Liver (tissue), 8 donors: ENCODE measurements at regions not wholly inside any gene's neighbourhood (a gene's known extent, or its start where the extent isn't known, plus 50 kb on each side); places are given as distances from the start of the nearest gene placed in this dataset.

ENCODE experiments used
- DNase-seq: peaks from one replicate; pipeline ENCODE4 v3.0.0-alpha.2; 2017; ENCODE audit warnings: low spot score
- H3K27ac ChIP-seq, 2 donors: one replicate each; pipeline ENCODE4 v1.7.0; 2013; ENCODE audit warnings: inconsistent platforms in 2 of 2, low read length in 2 of 2, control low read depth in 1 of 2, low read depth in 1 of 2, mild to moderate bottlenecking in 1 of 2
- H3K27me3 ChIP-seq, 4 donors: one replicate each; pipeline versions ENCODE4 v1.6.1 to v1.7.0; 2013; ENCODE audit warnings: low read length in 3 of 4, inconsistent platforms in 1 of 4, mild to moderate bottlenecking in 1 of 4, moderate library complexity in 1 of 4; ENCODE audit not compliant: control insufficient read depth in 4 of 4, insufficient read depth in 4 of 4
- H3K36me3 ChIP-seq, 4 donors: one replicate each; pipeline versions ENCODE4 v1.6.1 to v1.7.0; 2013; ENCODE audit warnings: low read length in 3 of 4, mild to moderate bottlenecking in 3 of 4, low read depth in 1 of 4, moderate library complexity in 1 of 4; ENCODE audit not compliant: control insufficient read depth in 4 of 4, insufficient read depth in 3 of 4
- H3K4me1 ChIP-seq, 4 donors: one replicate each; pipeline versions ENCODE4 v1.6.1 to v1.7.0; 2013; ENCODE audit warnings: low read length in 3 of 4, mild to moderate bottlenecking in 3 of 4, moderate library complexity in 1 of 4; ENCODE audit not compliant: control insufficient read depth in 4 of 4, insufficient read depth in 4 of 4
- H3K4me3 ChIP-seq, 3 donors: one replicate each; pipeline versions ENCODE4 v1.6.1 to v1.7.0; 2013; ENCODE audit warnings: low read length in 3 of 3, control low read depth in 1 of 3, low read depth in 1 of 3, mild to moderate bottlenecking in 1 of 3
- H3K9ac ChIP-seq, 2 donors: one replicate each; pipeline ENCODE4 v1.7.0; 2013; ENCODE audit warnings: low read length in 2 of 2, mild to moderate bottlenecking in 2 of 2, moderate library complexity in 2 of 2, control low read depth in 1 of 2, low read depth in 1 of 2
- H3K9me3 ChIP-seq, 4 donors: one replicate each; pipeline versions ENCODE4 v1.6.1 to v1.7.0; 2013; ENCODE audit warnings: low read length in 3 of 4; ENCODE audit not compliant: control insufficient read depth in 4 of 4
- ATF3 ChIP-seq: IDR thresholded peaks from 2 replicates; pipeline ENCODE4 v1.6.1; 2016; ENCODE audit warnings: antibody characterized with exemption
- EGR1 ChIP-seq, 2 donors: IDR thresholded peaks; 2 replicates each; pipeline ENCODE4 v1.6.1; 2016 to 2018; ENCODE audit warnings: antibody characterized with exemption in 2 of 2, low read depth in 2 of 2
- FOXA1 ChIP-seq: IDR thresholded peaks from 2 replicates; pipeline ENCODE4 v1.6.1; 2016; ENCODE audit warnings: antibody characterized with exemption
- FOXA2 ChIP-seq: IDR thresholded peaks from 2 replicates; pipeline ENCODE4 v1.6.1; 2016; ENCODE audit warnings: antibody characterized with exemption
- GABPA ChIP-seq, 2 donors: IDR thresholded peaks in 1 of 2; conservative IDR thresholded peaks in 1 of 2; 2 replicates each; pipeline ENCODE4 v1.6.1; 2016; ENCODE audit warnings: antibody characterized with exemption in 2 of 2, mild to moderate bottlenecking in 1 of 2, moderate library complexity in 1 of 2
- HNF4A ChIP-seq, 2 donors: conservative IDR thresholded peaks; 2 replicates each; pipeline ENCODE4 v1.6.1; 2016; ENCODE audit warnings: antibody characterized with exemption in 2 of 2, mild to moderate bottlenecking in 2 of 2
- HNF4G ChIP-seq: IDR thresholded peaks from 2 replicates; pipeline ENCODE4 v1.6.1; 2016; ENCODE audit warnings: antibody characterized with exemption
- JUND ChIP-seq, 2 donors: IDR thresholded peaks; 2 replicates each; pipeline ENCODE4 v1.6.1; 2016; ENCODE audit warnings: antibody characterized with exemption in 2 of 2
- NR2F2 ChIP-seq: IDR thresholded peaks from 2 replicates; pipeline ENCODE4 v1.6.1; 2016; ENCODE audit warnings: antibody characterized with exemption
- RAD21 ChIP-seq, 2 donors: IDR thresholded peaks; 2 replicates each; pipeline ENCODE4 v1.6.1; 2016; ENCODE audit warnings: antibody characterized with exemption in 2 of 2, mild to moderate bottlenecking in 2 of 2
- RXRA ChIP-seq, 2 donors: IDR thresholded peaks; 2 replicates each; pipeline ENCODE4 v1.6.1; 2017 to 2018; ENCODE audit warnings: antibody characterized with exemption in 2 of 2, mild to moderate bottlenecking in 1 of 2
- SP1 ChIP-seq: IDR thresholded peaks from 2 replicates; pipeline ENCODE4 v1.6.1; 2018; ENCODE audit warnings: antibody characterized with exemption, mild to moderate bottlenecking
- TAF1 ChIP-seq: conservative IDR thresholded peaks from 2 replicates; pipeline ENCODE4 v1.6.1; 2016; ENCODE audit warnings: antibody characterized with exemption, mild to moderate bottlenecking
- YY1 ChIP-seq: IDR thresholded peaks from 2 replicates; pipeline ENCODE4 v1.6.1; 2016; ENCODE audit warnings: antibody characterized with exemption, mild to moderate bottlenecking
- WGBS: extraction: QIAGEN DNeasy Blood & Tissue Kit; methylation state at CpG from one replicate; pipeline ENCODE4 v1.1.7; 2013; 5-methylcytosine and 5-hydroxymethylcytosine counted together
- TF ChIP-seq, protein P1 (sequence below): IDR thresholded peaks from 2 replicates; pipeline ENCODE4 v1.6.1; 2016; ENCODE audit warnings: antibody characterized with exemption, mild to moderate bottlenecking
- TF ChIP-seq, protein P2 (sequence below): IDR thresholded peaks from 2 replicates; pipeline ENCODE4 v1.6.1; 2016; ENCODE audit warnings: antibody characterized with exemption
- TF ChIP-seq, protein P3 (sequence below): IDR thresholded peaks from 2 replicates; pipeline ENCODE4 v1.6.1; 2016; ENCODE audit warnings: antibody characterized with exemption
- TF ChIP-seq, protein P4 (sequence below): fragments of 150-350 bp; IDR thresholded peaks from 2 replicates; pipeline ENCODE4 v1.5.1; 2017; ENCODE audit warnings: improper control_type of control experiment, low read depth, low read length; ENCODE audit not compliant: missing input control
- donor health status: healthy.
- donor health status: healthy.
- donor health status: healthy.
- donor health status: healthy.
- donor health status: healthy.

DNA sequence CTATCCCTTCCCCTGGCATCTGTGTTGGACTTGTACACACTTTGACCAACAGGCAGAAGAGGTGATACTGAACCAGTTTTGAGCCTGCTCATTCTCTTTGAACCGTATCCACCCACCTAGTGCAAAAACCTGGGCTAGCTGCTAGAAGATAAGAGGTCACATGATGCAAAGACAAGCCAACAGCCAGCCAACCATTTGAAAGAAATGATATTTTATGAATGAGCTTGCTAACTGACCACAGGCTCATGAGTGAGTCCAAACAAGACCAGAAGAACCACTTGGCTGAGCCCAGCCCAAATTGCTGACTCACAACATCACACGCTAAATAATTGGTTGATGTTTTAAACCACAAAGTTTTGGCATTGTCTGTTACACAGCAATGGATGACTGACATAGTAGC is 74.0 kb upstream of the CTNNB1 start:
- no peak overlapping the region for H3K9ac ChIP-seq
- H3K36me3 ChIP-seq, result no peaks in the 10 kb centered on the region
- H3K27ac ChIP-seq, result no peak overlapping the region
- H3K9me3 ChIP-seq, result peaks cover 0 to 11% (median 3%) of the 10 kb centered on the region in 4 donors
- H3K27me3 ChIP-seq, result no peaks in the 10 kb centered on the region
- no peak overlapping the region for H3K4me3 ChIP-seq
- no peaks in the 10 kb centered on the region for H3K4me1 ChIP-seq
- WGBS, result 81% methylated on average over 2 of the region's 2 CpGs
- TF ChIP-seq RXRA (IDR thresholded peaks at IDR 0.05) (no peak), SP1 (no peak), YY1 (no peak), NR2F2 (no peak), FOXA2 (no peak), RAD21 (IDR thresholded peaks at IDR 0.05) (no peak), HNF4A (conservative IDR thresholded peaks at IDR 0.05) (no peak), HNF4G (no peak), FOXA1 (no peak), EGR1 (IDR thresholded peaks at IDR 0.05; ENCODE audit: low read depth in 2 of 2) (no peak), GABPA (IDR thresholded peaks at IDR 0.05 in 1 of 2, conservative IDR thresholded peaks at IDR 0.05 in 1 of 2) (no peak), TAF1 (no peak), JUND (IDR thresholded peaks at IDR 0.05) (no peak), ATF3 (no peak)
- TF ChIP-seq, protein P1, sequence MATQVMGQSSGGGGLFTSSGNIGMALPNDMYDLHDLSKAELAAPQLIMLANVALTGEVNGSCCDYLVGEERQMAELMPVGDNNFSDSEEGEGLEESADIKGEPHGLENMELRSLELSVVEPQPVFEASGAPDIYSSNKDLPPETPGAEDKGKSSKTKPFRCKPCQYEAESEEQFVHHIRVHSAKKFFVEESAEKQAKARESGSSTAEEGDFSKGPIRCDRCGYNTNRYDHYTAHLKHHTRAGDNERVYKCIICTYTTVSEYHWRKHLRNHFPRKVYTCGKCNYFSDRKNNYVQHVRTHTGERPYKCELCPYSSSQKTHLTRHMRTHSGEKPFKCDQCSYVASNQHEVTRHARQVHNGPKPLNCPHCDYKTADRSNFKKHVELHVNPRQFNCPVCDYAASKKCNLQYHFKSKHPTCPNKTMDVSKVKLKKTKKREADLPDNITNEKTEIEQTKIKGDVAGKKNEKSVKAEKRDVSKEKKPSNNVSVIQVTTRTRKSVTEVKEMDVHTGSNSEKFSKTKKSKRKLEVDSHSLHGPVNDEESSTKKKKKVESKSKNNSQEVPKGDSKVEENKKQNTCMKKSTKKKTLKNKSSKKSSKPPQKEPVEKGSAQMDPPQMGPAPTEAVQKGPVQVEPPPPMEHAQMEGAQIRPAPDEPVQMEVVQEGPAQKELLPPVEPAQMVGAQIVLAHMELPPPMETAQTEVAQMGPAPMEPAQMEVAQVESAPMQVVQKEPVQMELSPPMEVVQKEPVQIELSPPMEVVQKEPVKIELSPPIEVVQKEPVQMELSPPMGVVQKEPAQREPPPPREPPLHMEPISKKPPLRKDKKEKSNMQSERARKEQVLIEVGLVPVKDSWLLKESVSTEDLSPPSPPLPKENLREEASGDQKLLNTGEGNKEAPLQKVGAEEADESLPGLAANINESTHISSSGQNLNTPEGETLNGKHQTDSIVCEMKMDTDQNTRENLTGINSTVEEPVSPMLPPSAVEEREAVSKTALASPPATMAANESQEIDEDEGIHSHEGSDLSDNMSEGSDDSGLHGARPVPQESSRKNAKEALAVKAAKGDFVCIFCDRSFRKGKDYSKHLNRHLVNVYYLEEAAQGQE, result no peak
- TF ChIP-seq, protein P2, sequence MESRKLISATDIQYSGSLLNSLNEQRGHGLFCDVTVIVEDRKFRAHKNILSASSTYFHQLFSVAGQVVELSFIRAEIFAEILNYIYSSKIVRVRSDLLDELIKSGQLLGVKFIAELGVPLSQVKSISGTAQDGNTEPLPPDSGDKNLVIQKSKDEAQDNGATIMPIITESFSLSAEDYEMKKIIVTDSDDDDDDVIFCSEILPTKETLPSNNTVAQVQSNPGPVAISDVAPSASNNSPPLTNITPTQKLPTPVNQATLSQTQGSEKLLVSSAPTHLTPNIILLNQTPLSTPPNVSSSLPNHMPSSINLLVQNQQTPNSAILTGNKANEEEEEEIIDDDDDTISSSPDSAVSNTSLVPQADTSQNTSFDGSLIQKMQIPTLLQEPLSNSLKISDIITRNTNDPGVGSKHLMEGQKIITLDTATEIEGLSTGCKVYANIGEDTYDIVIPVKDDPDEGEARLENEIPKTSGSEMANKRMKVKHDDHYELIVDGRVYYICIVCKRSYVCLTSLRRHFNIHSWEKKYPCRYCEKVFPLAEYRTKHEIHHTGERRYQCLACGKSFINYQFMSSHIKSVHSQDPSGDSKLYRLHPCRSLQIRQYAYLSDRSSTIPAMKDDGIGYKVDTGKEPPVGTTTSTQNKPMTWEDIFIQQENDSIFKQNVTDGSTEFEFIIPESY, result no peak
- TF ChIP-seq, protein P3, sequence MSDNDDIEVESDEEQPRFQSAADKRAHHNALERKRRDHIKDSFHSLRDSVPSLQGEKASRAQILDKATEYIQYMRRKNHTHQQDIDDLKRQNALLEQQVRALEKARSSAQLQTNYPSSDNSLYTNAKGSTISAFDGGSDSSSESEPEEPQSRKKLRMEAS, result no peak
- TF ChIP-seq, protein P4, sequence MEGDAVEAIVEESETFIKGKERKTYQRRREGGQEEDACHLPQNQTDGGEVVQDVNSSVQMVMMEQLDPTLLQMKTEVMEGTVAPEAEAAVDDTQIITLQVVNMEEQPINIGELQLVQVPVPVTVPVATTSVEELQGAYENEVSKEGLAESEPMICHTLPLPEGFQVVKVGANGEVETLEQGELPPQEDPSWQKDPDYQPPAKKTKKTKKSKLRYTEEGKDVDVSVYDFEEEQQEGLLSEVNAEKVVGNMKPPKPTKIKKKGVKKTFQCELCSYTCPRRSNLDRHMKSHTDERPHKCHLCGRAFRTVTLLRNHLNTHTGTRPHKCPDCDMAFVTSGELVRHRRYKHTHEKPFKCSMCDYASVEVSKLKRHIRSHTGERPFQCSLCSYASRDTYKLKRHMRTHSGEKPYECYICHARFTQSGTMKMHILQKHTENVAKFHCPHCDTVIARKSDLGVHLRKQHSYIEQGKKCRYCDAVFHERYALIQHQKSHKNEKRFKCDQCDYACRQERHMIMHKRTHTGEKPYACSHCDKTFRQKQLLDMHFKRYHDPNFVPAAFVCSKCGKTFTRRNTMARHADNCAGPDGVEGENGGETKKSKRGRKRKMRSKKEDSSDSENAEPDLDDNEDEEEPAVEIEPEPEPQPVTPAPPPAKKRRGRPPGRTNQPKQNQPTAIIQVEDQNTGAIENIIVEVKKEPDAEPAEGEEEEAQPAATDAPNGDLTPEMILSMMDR, result no peak
- DNase-seq, result no peak
